Mesendoderm (in vitro differentiated cells): ENCODE measurements at regions not wholly inside any gene's neighbourhood (a gene's known extent, or its start where the extent isn't known, plus 50 kb on each side); places are given as distances from the start of the nearest gene placed in this dataset.
"Not testable (repeated sequence)": the region's sequence is repeated elsewhere in the genome, so short reads cannot be mapped to it uniquely, and the experiment has no call there.

Experiments used
- DNase-seq: peaks from one replicate; pipeline ENCODE4 v3.0.0; 2013
- H2AK5ac ChIP-seq: 2 replicates; pipeline ENCODE4 v1.6.1; 2013; ENCODE audit warnings: low read length, inconsistent platforms
- H2BK120ac ChIP-seq: 2 replicates; pipeline ENCODE4 v1.6.1; 2013; ENCODE audit warnings: low read depth, mild to moderate bottlenecking, low read length, moderate library complexity, mixed read lengths
- H2BK15ac ChIP-seq: replicated peaks from 2 replicates; pipeline ENCODE4 v1.6.1; 2013; ENCODE audit warnings: low read depth, mild to moderate bottlenecking, moderate library complexity
- H2BK5ac ChIP-seq: 2 replicates; pipeline ENCODE4 v1.6.1; 2013; ENCODE audit warnings: low read length, inconsistent platforms
- H3K18ac ChIP-seq: 2 replicates; pipeline ENCODE4 v1.6.1; 2013; ENCODE audit warnings: mild to moderate bottlenecking, low read length, mixed read lengths
- H3K23ac ChIP-seq: one replicate; pipeline ENCODE4 v1.6.1; 2013; ENCODE audit warnings: low read length
- H3K27ac ChIP-seq: 2 replicates; pipeline ENCODE4 v1.5.1; 2013; ENCODE audit warnings: low read depth, mild to moderate bottlenecking, inconsistent platforms, low read length, moderate library complexity
- H3K27me3 ChIP-seq: 2 replicates; pipeline ENCODE4 v1.6.1; 2013; ENCODE audit warnings: low read length, control low read depth, mild to moderate bottlenecking, inconsistent platforms; ENCODE audit not compliant: insufficient read depth, poor library complexity
- H3K36me3 ChIP-seq: 2 replicates; pipeline ENCODE4 v1.6.1; 2013; ENCODE audit warnings: low read length, inconsistent platforms; ENCODE audit not compliant: control insufficient read depth, insufficient read depth
- H3K4ac ChIP-seq: one replicate; pipeline ENCODE4 v1.6.1; 2013; ENCODE audit warnings: low read depth, mild to moderate bottlenecking, low read length, moderate library complexity
- H3K4me1 ChIP-seq: 2 replicates; pipeline ENCODE4 v1.6.1; 2013; ENCODE audit warnings: low read depth, low read length, inconsistent platforms; ENCODE audit not compliant: control insufficient read depth
- H3K4me2 ChIP-seq: 2 replicates; pipeline ENCODE4 v1.6.1; 2013; ENCODE audit warnings: low read length
- H3K4me3 ChIP-seq: 2 replicates; pipeline ENCODE4 v1.5.1; 2013; ENCODE audit warnings: mild to moderate bottlenecking, low read length
- H3K56ac ChIP-seq: one replicate; pipeline ENCODE4 v1.6.1; 2013; ENCODE audit warnings: low read length
- H3K79me1 ChIP-seq: 2 replicates; pipeline ENCODE4 v1.6.1; 2013; ENCODE audit warnings: low read length, inconsistent platforms
- H3K79me2 ChIP-seq: 2 replicates; pipeline ENCODE4 v1.6.1; 2013; ENCODE audit warnings: mild to moderate bottlenecking, low read length; ENCODE audit not compliant: control insufficient read depth, insufficient read depth
- H3K9ac ChIP-seq: 2 replicates; pipeline ENCODE4 v1.6.1; 2013; ENCODE audit warnings: low read length, inconsistent platforms
- H4K5ac ChIP-seq: one replicate; pipeline ENCODE4 v1.6.1; 2013; ENCODE audit warnings: low read length
- H4K8ac ChIP-seq: one replicate; pipeline ENCODE4 v1.6.1; 2013; ENCODE audit warnings: low read depth, mild to moderate bottlenecking, control low read depth, low read length, moderate library complexity
- WGBS: extraction: QIAGEN DNeasy Blood & Tissue Kit; methylation state at CpG from one replicate; pipeline ENCODE4 v1.1.7; 2013; ENCODE audit warnings: low lambda C conversion rate, missing lambda C conversion rate; ENCODE audit not compliant: insufficient coverage; ENCODE audit errors: extremely low coverage; 5-methylcytosine and 5-hydroxymethylcytosine counted together

DNA sequence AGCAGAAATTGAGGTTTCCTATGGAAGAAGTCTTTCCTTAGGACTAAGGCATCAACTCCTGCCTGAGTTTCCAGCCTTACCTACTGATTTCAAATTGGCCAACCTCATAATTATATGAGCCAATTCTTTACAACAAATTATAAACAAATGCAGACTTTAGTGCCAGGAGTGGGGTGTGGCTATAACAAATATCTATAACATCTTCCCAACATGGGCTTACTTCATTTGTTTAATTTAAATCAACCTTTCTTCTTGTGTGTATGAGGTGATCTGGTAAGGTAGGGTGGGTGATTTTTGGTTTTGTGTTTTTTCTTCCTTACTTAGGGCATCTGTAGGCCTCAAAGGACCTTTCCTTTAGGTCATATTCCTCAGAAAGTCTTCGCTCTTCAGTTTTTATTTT, 354.9 kb downstream of the SHANK2 start:
- Histone ChIP-seq H3K36me3 (no peaks in the 10 kb centered on the region), H3K4ac (no peak overlapping the region), H4K5ac (no peak overlapping the region), H2BK15ac (no peak overlapping the region), H3K4me2 (no peak overlapping the region), H2BK120ac (no peak overlapping the region), H3K27ac (no peak overlapping the region), H3K4me3 (no peak overlapping the region), H3K79me1 (no peaks in the 10 kb centered on the region), H2AK5ac (no peak overlapping the region), H3K4me1 (no peaks in the 10 kb centered on the region), H2BK5ac (no peak overlapping the region), H3K79me2 (no peaks in the 10 kb centered on the region), H3K18ac (no peak overlapping the region), H3K27me3 (no peaks in the 10 kb centered on the region), H4K8ac (no peak overlapping the region), H3K23ac (no peak overlapping the region), H3K56ac (no peak overlapping the region), H3K9ac (no peak overlapping the region)
- no peak for DNase-seq
- WGBS = no CpG with 5 or more reads among the region's 1 CpG

DNA sequence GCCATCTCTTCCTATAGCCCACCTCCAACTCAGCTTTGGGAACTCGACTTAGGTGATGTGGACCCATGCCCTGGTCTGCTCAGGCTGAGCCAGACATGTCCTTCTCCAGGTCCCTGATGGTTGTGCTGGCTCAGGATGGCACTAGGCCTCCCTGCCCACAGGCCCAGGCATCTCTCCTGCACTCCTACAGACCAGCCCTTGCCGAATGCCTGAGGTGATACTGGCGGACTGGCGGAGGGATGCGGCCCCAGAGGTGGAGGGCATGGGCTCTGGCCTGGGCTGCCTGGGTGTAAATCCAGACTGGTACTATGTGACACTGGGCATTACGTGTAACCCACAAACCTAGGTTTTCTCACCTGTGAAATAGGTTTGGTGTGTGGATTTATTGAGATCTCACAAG, 352.8 kb downstream of the SHANK2 start:
- Histone ChIP-seq H3K4me1 (no peaks in the 10 kb centered on the region), H2BK15ac (no peak overlapping the region), H3K56ac (no peak overlapping the region), H4K8ac (no peak overlapping the region), H3K4me3 (no peak overlapping the region), H3K23ac (no peak overlapping the region), H3K36me3 (no peaks in the 10 kb centered on the region), H3K79me2 (no peaks in the 10 kb centered on the region), H3K79me1 (no peaks in the 10 kb centered on the region), H4K5ac (no peak overlapping the region), H3K27ac (no peak overlapping the region), H3K4ac (no peak overlapping the region), H3K9ac (no peak overlapping the region), H2BK120ac (no peak overlapping the region), H2BK5ac (no peak overlapping the region), H3K18ac (no peak overlapping the region), H3K27me3 (no peaks in the 10 kb centered on the region), H3K4me2 (no peak overlapping the region), H2AK5ac (no peak overlapping the region)
- WGBS = no CpG with 5 or more reads among the region's 6 CpGs
- no peak for DNase-seq

DNA sequence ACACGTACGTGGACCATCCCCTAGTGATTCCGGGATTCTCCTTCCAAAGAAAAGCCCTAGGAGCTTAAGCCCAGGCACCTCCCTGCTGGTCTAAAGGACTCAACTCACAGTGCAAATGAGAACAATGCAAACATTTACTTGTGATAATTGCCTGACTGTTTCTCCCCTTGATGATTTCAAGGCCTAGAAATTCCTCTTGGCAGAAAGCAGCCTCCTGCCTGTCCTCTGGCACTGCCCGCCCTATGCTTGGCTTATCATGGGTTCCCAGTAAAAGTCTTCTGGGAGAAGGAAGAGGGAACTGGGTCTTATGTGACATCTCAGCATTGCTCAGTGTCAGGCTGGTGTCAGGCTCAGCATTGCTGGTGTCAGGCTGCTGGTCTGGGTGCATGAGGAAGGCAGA, 351.8 kb downstream of the SHANK2 start:
- no peak overlapping the region for H2AK5ac ChIP-seq
- no peak overlapping the region for H3K4me3 ChIP-seq
- no peak overlapping the region for H3K23ac ChIP-seq
- H3K9ac ChIP-seq = no peak overlapping the region
- H3K4me2 ChIP-seq = no peak overlapping the region
- H4K5ac ChIP-seq = no peak overlapping the region
- no peaks in the 10 kb centered on the region for H3K79me2 ChIP-seq
- H2BK5ac ChIP-seq = no peak overlapping the region
- no peak overlapping the region for H3K18ac ChIP-seq
- H3K56ac ChIP-seq = no peak overlapping the region
- H3K79me1 ChIP-seq = no peaks in the 10 kb centered on the region
- no peak overlapping the region for H2BK120ac ChIP-seq
- H3K4ac ChIP-seq = no peak overlapping the region
- H4K8ac ChIP-seq = no peak overlapping the region
- no peak for DNase-seq
- no peak overlapping the region for H3K27ac ChIP-seq
- no peaks in the 10 kb centered on the region for H3K27me3 ChIP-seq
- WGBS = no CpG with 5 or more reads among the region's 4 CpGs
- H3K4me1 ChIP-seq = no peaks in the 10 kb centered on the region
- no peak overlapping the region for H2BK15ac ChIP-seq
- H3K36me3 ChIP-seq = no peaks in the 10 kb centered on the region

DNA sequence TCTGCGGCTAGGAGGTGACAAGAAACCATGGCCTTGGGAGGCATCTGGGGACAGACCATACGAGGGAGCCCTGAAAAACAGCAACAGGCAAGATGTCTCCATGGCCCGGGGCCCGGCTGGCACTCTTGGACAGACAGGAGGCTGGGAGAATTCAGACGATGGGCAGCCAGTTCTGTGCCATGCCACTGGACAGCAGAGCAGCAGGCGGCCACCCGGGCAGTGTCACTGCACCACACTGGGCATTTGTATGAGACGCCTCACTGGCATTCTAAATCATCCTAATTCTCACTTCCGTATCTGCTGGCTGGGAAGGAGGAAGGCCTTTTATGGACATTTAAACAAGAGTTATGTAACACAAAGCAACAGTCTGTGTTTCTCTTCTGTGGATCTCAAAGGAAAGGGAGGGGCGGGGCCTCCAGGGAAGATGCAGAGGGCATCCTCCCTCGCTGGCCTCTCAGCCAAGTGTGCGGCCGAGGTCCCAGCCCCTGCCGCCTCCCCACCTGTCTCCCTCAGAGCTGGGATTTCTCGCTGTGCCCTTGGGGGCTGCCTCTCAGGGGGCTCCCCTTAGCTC, 350.3 kb downstream of the SHANK2 start:
- no peak overlapping the region for H3K4ac ChIP-seq
- no peak overlapping the region for H3K23ac ChIP-seq
- no peak overlapping the region for H3K9ac ChIP-seq
- no peak overlapping the region for H3K18ac ChIP-seq
- H4K5ac ChIP-seq = no peak overlapping the region
- H4K8ac ChIP-seq = no peak overlapping the region
- no peak overlapping the region for H3K56ac ChIP-seq
- no peaks in the 10 kb centered on the region for H3K79me1 ChIP-seq
- no peak overlapping the region for H3K27ac ChIP-seq
- H3K27me3 ChIP-seq = no peaks in the 10 kb centered on the region
- no peaks in the 10 kb centered on the region for H3K36me3 ChIP-seq
- H2AK5ac ChIP-seq = no peak overlapping the region
- H3K79me2 ChIP-seq = no peaks in the 10 kb centered on the region
- no peak for DNase-seq
- no peaks in the 10 kb centered on the region for H3K4me1 ChIP-seq
- H2BK15ac ChIP-seq = no peak overlapping the region
- no peak overlapping the region for H3K4me3 ChIP-seq
- no peak overlapping the region for H2BK5ac ChIP-seq
- H3K4me2 ChIP-seq = no peak overlapping the region
- no peak overlapping the region for H2BK120ac ChIP-seq
- WGBS = no CpG with 5 or more reads among the region's 15 CpGs

GRCh38 chr11:70903229-70903628, 349.1 kb downstream of the SHANK2 start:
- not testable (repeated sequence) for H3K27ac ChIP-seq, H2BK120ac ChIP-seq, H2BK5ac ChIP-seq, H3K36me3 ChIP-seq, H3K79me2 ChIP-seq, H4K5ac ChIP-seq, H3K27me3 ChIP-seq, H3K4ac ChIP-seq, H3K4me1 ChIP-seq, H3K56ac ChIP-seq, DNase-seq, H3K4me2 ChIP-seq, H3K18ac ChIP-seq, H2AK5ac ChIP-seq, H3K4me3 ChIP-seq, H2BK15ac ChIP-seq, H3K23ac ChIP-seq, H4K8ac ChIP-seq, H3K9ac ChIP-seq, H3K79me1 ChIP-seq
- no CpG with 5 or more reads among the region's 8 CpGs for WGBS

GRCh38 chr11:70906101-70906500, 346.3 kb downstream of the SHANK2 start:
- Histone ChIP-seq H3K4me3 (no peak overlapping the region), H4K8ac (no peak overlapping the region), H3K36me3 (no peaks in the 10 kb centered on the region), H2AK5ac (no peak overlapping the region), H3K56ac (no peak overlapping the region), H3K27me3 (no peaks in the 10 kb centered on the region), H2BK15ac (no peak overlapping the region), H4K5ac (no peak overlapping the region), H3K79me1 (no peaks in the 10 kb centered on the region), H2BK5ac (no peak overlapping the region), H3K4ac (no peak overlapping the region), H3K23ac (no peak overlapping the region), H2BK120ac (no peak overlapping the region), H3K4me1 (no peaks in the 10 kb centered on the region), H3K18ac (no peak overlapping the region), H3K9ac (no peak overlapping the region), H3K4me2 (no peak overlapping the region), H3K27ac (no peak overlapping the region), H3K79me2 (no peaks in the 10 kb centered on the region)
- no CpG with 5 or more reads among the region's 12 CpGs for WGBS
- no peak for DNase-seq
